HL-60 (cell line): ENCODE measurements at regions not wholly inside any gene's neighbourhood (a gene's known extent, or its start where the extent isn't known, plus 50 kb on each side); places are given as distances from the start of the nearest gene placed in this dataset.

ENCODE experiments used
- DNase-seq, 2 experiments: peaks; one replicate each; pipeline ENCODE4 v3.0.0-alpha.2; 2010 to 2020; ENCODE audit warnings: low read depth in 1 of 2, low spot score in 1 of 2
- H3K27ac ChIP-seq: fragments of 250-450 bp; sonication (Bioruptor Pico); replicated peaks from 2 replicates; pipeline ENCODE4 v1.5.1; 2020; ENCODE audit warnings: mild to moderate bottlenecking, moderate library complexity
- H3K27me3 ChIP-seq: fragments of 250-450 bp; sonication (Bioruptor Pico); 2 replicates; pipeline ENCODE4 v1.5.1; 2021; ENCODE audit warnings: mild to moderate bottlenecking, moderate library complexity; ENCODE audit not compliant: insufficient read depth, poor library complexity, severe bottlenecking
- H3K4me3 ChIP-seq: replicated peaks from 2 replicates; pipeline ENCODE4 v1.5.1; 2011; ENCODE audit warnings: mild to moderate bottlenecking, control low read depth, low read length; ENCODE audit not compliant: insufficient read depth
- CTCF ChIP-seq: IDR thresholded peaks from one replicate; pipeline ENCODE4 v1.5.1; 2011; ENCODE audit warnings: low read length, control low read depth, inconsistent platforms; ENCODE audit not compliant: insufficient read depth
- GABPA ChIP-seq: IDR thresholded peaks from 2 replicates; pipeline ENCODE4 v1.6.1; 2012; ENCODE audit warnings: low read depth
- POLR2AphosphoS5 ChIP-seq: IDR thresholded peaks from 2 replicates; pipeline ENCODE4 v1.6.1; 2012; ENCODE audit warnings: low read depth
- REST ChIP-seq: IDR thresholded peaks from 2 replicates; pipeline ENCODE4 v1.6.1; 2012; ENCODE audit warnings: low read depth; ENCODE audit not compliant: insufficient replicate concordance
- SPI1 ChIP-seq: IDR thresholded peaks from 2 replicates; pipeline ENCODE4 v1.6.1; 2012; ENCODE audit warnings: low read depth, mild to moderate bottlenecking, borderline replicate concordance

GRCh38 chr1:224505454-224506093 is 71.0 kb upstream of the WDR26 start:
- no peak overlapping the region for H3K4me3 ChIP-seq
- no peak for DNase-seq
- TF ChIP-seq CTCF (no peak), SPI1 (no peak), GABPA (no peak), REST (no peak), POLR2AphosphoS5 (no peak)
- H3K27me3 ChIP-seq, result no peaks in the 10 kb centered on the region
- H3K27ac ChIP-seq, result no peak overlapping the region

- DNase-seq, result no peak
- H3K4me3 ChIP-seq, result no peak overlapping the region
- no peak overlapping the region for H3K27ac ChIP-seq
- H3K27me3 ChIP-seq, result no peaks in the 10 kb centered on the region
- no peak for TF ChIP-seq CTCF
- no peak for TF ChIP-seq REST
- no peak for TF ChIP-seq POLR2AphosphoS5
- TF ChIP-seq GABPA, result no peak
- TF ChIP-seq SPI1, result no peak
Observed at GRCh38 chr1:224506141-224506814, 71.7 kb upstream of the WDR26 start.

- Histone ChIP-seq H3K4me3 (no peak overlapping the region), H3K27me3 (no peaks in the 10 kb centered on the region), H3K27ac (no peak overlapping the region)
- DNase-seq, result no peak
- TF ChIP-seq REST (no peak), CTCF (no peak), POLR2AphosphoS5 (no peak), SPI1 (no peak), GABPA (no peak)
Observed at GRCh38 chr1:224507771-224508523, 73.3 kb upstream of the WDR26 start.
